ENCODE measurements at regions not wholly inside any gene's neighbourhood (a gene's known extent, or its start where the extent isn't known, plus 50 kb on each side); places are given as distances from the start of the nearest gene placed in this dataset.

GRCh38 chr2:67337903-67338302 is 59.2 kb upstream of the ETAA1 start:
- ATAC-seq (ENCODE audit: low read depth) = no peak
- CTCF ChIA-PET = no interaction called here
- H3K27ac ChIP-seq (ENCODE audit: low read length in 2 of 2) = no peak overlapping the region
- POLR2A ChIA-PET = no interaction called here
- no peak overlapping the region for H3K4me3 Mint-ChIP-seq
- H3K27ac Mint-ChIP-seq = no peak overlapping the region
- H3K9me3 Mint-ChIP-seq (ENCODE audit: insufficient read depth) = no peaks in the 10 kb centered on the region
- H3K4me1 Mint-ChIP-seq = no peaks in the 10 kb centered on the region
- no peak overlapping the region for H3K9ac ChIP-seq (ENCODE audit: low read length)
- TF ChIP-seq CTCF (IDR thresholded peaks at IDR 0.05) (no peak), EZH2 (IDR thresholded peaks at IDR 0.05; ENCODE audit: borderline replicate concordance, insufficient read depth, low read depth, low read length, poor library complexity, severe bottlenecking) (no peak)
- H3K9me3 ChIP-seq (ENCODE audit: control extremely low read depth in 1 of 3, control insufficient read depth in 2 of 3, insufficient read depth in 1 of 3, low read length in 2 of 3) = no peaks in the 10 kb centered on the region
- H3K36me3 ChIP-seq (replicated peaks in 1 of 2; ENCODE audit: control extremely low read depth in 1 of 2, control insufficient read depth in 1 of 2, extremely low read depth in 1 of 2, insufficient read depth in 2 of 2, low read length in 1 of 2) = no peaks in the 10 kb centered on the region
- no peak overlapping the region for H3K4me2 ChIP-seq (replicated peaks; ENCODE audit: low read depth, low read length, poor library complexity, severe bottlenecking)
- WGBS (ENCODE audit: insufficient coverage) = 57% methylated on average over 1 of the region's 2 CpGs
- no peaks in the 10 kb centered on the region for H3K79me2 ChIP-seq (ENCODE audit: control insufficient read depth, insufficient read depth, low read length)
- no peak overlapping the region for H2AFZ ChIP-seq (ENCODE audit: insufficient read depth, low read depth, low read length, poor library complexity, severe bottlenecking)
- H3K4me3 ChIP-seq (ENCODE audit: control extremely low read depth in 1 of 5, extremely low read depth in 1 of 5, insufficient read depth in 1 of 5, low read depth in 2 of 5, low read length in 4 of 5) = no peak overlapping the region
- H3K27me3 Mint-ChIP-seq = peaks cover 9% of the 10 kb centered on the region
- no peak for DNase-seq
- H3K4me1 ChIP-seq (ENCODE audit: control insufficient read depth in 2 of 2, insufficient read depth in 2 of 2, low read length in 2 of 2) = no peaks in the 10 kb centered on the region
- intact Hi-C loops (cut with micrococcal nuclease) = no loop called here
- no peaks in the 10 kb centered on the region for H3K27me3 ChIP-seq (replicated peaks in 1 of 4; ENCODE audit: control extremely low read depth in 1 of 4, control insufficient read depth in 3 of 4, insufficient read depth in 4 of 4, low read length in 3 of 4)
- no peaks in the 10 kb centered on the region for H4K20me1 ChIP-seq (ENCODE audit: control insufficient read depth, insufficient read depth, low read length, poor library complexity, severe bottlenecking)

- no peak overlapping the region for H3K9ac ChIP-seq (ENCODE audit: low read length)
- H3K4me3 ChIP-seq (ENCODE audit: control extremely low read depth in 1 of 5, extremely low read depth in 1 of 5, insufficient read depth in 1 of 5, low read depth in 2 of 5, low read length in 4 of 5) = no peak overlapping the region
- Mint-ChIP-seq H3K4me1 (no peaks in the 10 kb centered on the region), H3K27me3 (peaks cover 11% of the 10 kb centered on the region), H3K4me3 (no peak overlapping the region), H3K9me3 (ENCODE audit: insufficient read depth) (no peaks in the 10 kb centered on the region), H3K27ac (no peak overlapping the region)
- no peaks in the 10 kb centered on the region for H3K36me3 ChIP-seq (replicated peaks in 1 of 2; ENCODE audit: control extremely low read depth in 1 of 2, control insufficient read depth in 1 of 2, extremely low read depth in 1 of 2, insufficient read depth in 2 of 2, low read length in 1 of 2)
- H3K27me3 ChIP-seq (replicated peaks in 1 of 4; ENCODE audit: control extremely low read depth in 1 of 4, control insufficient read depth in 3 of 4, insufficient read depth in 4 of 4, low read length in 3 of 4) = no peaks in the 10 kb centered on the region
- intact Hi-C loops (cut with micrococcal nuclease) = no loop called here
- no peaks in the 10 kb centered on the region for H4K20me1 ChIP-seq (ENCODE audit: control insufficient read depth, insufficient read depth, low read length, poor library complexity, severe bottlenecking)
- 77% methylated on average over 1 of the region's 3 CpGs for WGBS (ENCODE audit: insufficient coverage)
- no peak for TF ChIP-seq EZH2 (IDR thresholded peaks at IDR 0.05; ENCODE audit: borderline replicate concordance, insufficient read depth, low read depth, low read length, poor library complexity, severe bottlenecking)
- no peak for TF ChIP-seq CTCF (IDR thresholded peaks at IDR 0.05)
- no peaks in the 10 kb centered on the region for H3K79me2 ChIP-seq (ENCODE audit: control insufficient read depth, insufficient read depth, low read length)
- H3K4me1 ChIP-seq (ENCODE audit: control insufficient read depth in 2 of 2, insufficient read depth in 2 of 2, low read length in 2 of 2) = no peaks in the 10 kb centered on the region
- ChIA-PET POLR2A (no interaction called here), CTCF (no interaction called here)
- H3K27ac ChIP-seq (ENCODE audit: low read length in 2 of 2) = no peak overlapping the region
- no peak overlapping the region for H2AFZ ChIP-seq (ENCODE audit: insufficient read depth, low read depth, low read length, poor library complexity, severe bottlenecking)
- DNase-seq (no peak), ATAC-seq (ENCODE audit: low read depth) (no peak)
- no peak overlapping the region for H3K4me2 ChIP-seq (replicated peaks; ENCODE audit: low read depth, low read length, poor library complexity, severe bottlenecking)
- H3K9me3 ChIP-seq (ENCODE audit: control extremely low read depth in 1 of 3, control insufficient read depth in 2 of 3, insufficient read depth in 1 of 3, low read length in 2 of 3) = no peaks in the 10 kb centered on the region
Observed at GRCh38 chr2:67338601-67339233, 58.4 kb upstream of the ETAA1 start.
